HCEC 1CT (cell line): ENCODE measurements at regions not wholly inside any gene's neighbourhood (a gene's known extent, or its start where the extent isn't known, plus 50 kb on each side); places are given as distances from the start of the nearest gene placed in this dataset.
A peak's percentile ranks its signal among the peaks of the same experiment; 100 is the strongest.

Experiments used
- DNase-seq: peaks from one replicate; pipeline ENCODE4 v3.0.0-alpha.2; 2017

DNA sequence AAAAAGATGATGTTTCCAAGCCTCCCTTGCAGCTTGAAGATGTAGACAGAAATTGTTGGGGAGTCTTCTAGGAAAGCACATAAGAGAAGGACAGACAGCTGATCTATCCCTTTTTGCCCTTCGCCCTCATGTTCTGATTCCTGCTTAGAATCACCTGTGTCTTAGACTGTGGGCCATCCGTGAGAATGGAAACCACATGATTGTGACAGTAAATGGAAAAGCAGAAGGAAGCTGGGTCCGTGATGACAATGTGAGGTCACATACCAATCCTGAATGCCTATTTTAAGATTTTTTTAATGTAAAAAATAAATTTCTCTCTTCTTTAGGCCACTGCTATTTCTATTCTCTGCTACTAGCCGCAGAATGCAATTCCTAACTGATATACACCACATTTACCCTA, 67.7 kb upstream of the C1orf87 start:
- DNase-seq, result no peak

DNA sequence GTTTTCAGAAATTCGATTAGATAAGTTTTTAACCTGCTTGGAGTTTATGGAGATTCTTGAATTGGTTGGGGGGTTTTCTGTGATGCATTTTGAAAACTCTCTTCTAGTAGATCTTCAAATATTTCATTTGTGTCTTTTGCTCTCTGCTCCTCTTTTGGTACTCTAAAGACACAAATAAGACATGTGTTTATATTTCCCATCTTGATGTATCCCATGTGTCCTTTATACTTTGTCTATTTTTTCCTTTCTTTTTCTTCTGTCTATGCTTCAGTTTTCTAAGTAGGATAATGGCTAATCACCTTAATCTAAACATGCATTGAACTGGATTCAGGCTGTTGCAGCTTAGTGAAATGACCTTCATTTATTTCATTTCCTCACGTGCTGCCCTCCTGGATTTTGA, 63.8 kb upstream of the C1orf87 start:
- no peak for DNase-seq

- no peak for DNase-seq
Measured at GRCh38 chr1:60136395-60136794, 62.8 kb upstream of the C1orf87 start.

DNA sequence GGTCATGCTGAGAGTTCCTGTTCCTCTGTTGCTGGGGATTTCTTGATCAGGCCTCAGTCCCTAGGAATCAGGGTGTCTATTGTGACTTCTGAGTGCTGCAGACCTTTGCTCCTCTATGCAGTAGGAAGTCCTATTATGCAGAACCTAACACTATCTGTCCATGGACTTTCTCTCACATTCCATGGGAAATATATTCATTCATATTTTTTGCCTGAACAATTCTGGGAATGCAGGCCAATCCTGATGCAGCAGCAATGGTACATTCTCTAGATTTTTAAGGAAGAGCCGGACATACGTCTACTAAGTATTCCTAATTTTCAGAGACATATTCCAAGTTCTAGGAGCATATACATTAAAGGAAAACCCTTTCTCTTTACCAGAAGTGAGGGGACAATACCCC, 61.1 kb upstream of the C1orf87 start:
- no peak for DNase-seq

DNA sequence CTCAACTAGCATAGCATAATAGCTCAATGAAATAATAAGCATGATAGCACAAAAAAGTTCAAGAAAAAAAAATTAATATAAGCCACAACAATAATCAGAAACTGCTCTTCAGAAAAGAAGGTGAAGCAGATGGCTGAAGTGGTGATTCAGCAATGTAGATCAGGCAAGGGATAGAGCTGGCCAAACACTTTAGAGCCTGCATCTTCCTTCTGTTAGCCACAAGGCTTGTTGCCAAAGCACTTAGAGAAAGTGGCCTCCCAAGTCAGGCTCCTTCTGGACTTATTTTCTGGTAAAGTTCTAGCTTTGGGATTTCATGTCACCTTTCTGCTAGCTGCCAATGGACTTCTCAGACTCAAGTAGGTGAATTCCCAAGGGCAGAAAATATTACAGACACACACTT, 60.3 kb upstream of the C1orf87 start:
- peak; percentile 22 for DNase-seq

GRCh38 chr1:60133000-60133673, 59.6 kb upstream of the C1orf87 start:
- peak; percentile 54 for DNase-seq

- no peak for DNase-seq
Measured at GRCh38 chr1:60132108-60132507, 58.5 kb upstream of the C1orf87 start.

- DNase-seq, result no peak
Measured at GRCh38 chr1:60130703-60131102, 57.1 kb upstream of the C1orf87 start.

DNA sequence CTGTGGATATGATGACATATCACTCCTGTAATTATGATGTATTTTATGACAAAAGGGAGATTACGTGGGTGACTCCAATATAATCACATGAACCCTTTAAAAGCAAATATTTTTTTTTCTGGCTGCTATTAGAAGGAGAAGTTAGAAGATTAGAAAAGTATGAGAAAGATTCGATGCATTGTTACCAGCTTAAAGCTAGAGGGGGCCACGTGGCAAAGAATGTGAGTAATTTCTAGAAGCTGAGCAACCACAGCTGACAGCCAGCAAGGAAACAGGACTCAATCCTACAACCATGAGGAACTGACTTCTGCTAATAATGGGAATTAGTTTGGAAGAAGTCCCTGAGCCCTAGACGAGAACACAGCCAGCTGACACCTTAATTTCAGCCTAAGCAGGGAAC, 56.3 kb upstream of the C1orf87 start:
- DNase-seq, result no peak

GRCh38 chr1:60126723-60127122, 53.2 kb upstream of the C1orf87 start:
- no peak for DNase-seq
